HT-29 (cell line): ENCODE measurements at regions not wholly inside any gene's neighbourhood (a gene's known extent, or its start where the extent isn't known, plus 50 kb on each side); places are given as distances from the start of the nearest gene placed in this dataset.
"Not testable (repeated sequence)": the region's sequence is repeated elsewhere in the genome, so short reads cannot be mapped to it uniquely, and the experiment has no call there.

ENCODE experiments used
- DNase-seq: peaks from one replicate; pipeline ENCODE4 v3.0.0-alpha.2; 2015; ENCODE audit warnings: low spot score

DNA sequence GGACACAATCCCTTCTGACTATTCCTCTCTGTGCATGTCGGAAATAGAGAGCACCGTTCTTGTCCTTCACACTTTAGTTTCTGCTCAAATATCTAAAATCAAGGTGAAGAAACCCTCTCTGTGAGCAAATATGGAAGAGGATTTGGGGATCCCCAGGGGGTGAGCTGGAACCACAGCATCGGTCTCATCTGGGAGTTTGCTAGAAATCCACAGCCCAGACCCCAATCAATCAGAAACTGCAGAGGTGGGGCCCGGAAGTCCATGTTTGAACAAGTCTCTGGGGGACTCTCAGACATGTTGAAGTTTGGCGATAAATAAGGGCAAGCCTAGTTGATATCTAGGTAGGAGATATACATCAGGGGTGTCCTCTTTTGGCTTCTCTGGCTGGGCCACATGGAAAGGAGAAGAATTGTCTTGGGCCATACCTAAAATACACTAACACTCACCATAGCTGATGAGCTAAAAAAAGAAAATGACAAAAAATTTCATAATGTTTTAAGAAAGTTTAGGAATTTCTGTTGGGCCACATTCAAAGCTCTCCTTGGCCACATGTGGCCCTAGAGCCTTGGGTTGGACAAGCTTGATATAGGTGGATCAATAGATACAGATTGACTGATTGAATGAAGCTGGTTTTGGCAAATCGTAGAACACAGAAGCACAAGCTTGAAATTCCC, 168.0 kb upstream of the FOXF1 start:
- DNase-seq = no peak

DNA sequence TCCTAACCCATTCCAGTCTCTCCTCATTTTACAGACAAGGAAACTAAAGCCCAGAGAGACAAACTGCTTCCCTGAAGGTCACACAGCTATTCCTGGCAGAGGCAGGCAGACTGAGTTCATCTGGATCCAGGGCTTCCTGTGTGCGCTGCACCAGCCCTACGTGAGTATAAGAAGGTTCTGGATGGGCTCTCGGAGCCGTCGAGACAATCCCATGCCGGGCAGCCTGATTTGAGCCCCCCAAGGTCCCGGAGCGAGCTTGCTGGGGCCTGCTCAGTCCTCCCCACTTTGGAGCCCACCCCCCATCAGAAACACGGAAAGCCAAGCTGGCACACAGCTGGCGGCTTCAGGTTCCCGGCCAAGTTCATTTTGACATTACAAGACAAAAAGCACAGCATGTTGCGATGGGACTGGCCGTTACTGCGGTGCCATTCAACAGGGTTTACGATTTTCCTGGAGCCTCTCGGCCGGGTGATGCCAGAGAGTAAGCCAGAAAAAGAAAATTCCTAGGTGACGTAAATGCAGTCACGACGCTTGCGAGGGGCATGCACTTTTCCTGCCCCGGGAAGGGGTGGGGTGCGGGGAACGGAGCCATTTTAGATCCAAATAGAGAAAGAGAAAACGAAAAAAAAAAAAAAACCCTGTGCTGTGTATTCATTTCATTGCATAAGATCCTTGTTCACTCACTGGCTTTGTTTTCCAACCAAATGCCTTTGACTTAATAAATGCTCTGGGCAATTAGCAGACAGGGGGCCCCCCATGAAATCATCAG, 167.1 kb upstream of the FOXF1 start:
- DNase-seq = no peak

DNA sequence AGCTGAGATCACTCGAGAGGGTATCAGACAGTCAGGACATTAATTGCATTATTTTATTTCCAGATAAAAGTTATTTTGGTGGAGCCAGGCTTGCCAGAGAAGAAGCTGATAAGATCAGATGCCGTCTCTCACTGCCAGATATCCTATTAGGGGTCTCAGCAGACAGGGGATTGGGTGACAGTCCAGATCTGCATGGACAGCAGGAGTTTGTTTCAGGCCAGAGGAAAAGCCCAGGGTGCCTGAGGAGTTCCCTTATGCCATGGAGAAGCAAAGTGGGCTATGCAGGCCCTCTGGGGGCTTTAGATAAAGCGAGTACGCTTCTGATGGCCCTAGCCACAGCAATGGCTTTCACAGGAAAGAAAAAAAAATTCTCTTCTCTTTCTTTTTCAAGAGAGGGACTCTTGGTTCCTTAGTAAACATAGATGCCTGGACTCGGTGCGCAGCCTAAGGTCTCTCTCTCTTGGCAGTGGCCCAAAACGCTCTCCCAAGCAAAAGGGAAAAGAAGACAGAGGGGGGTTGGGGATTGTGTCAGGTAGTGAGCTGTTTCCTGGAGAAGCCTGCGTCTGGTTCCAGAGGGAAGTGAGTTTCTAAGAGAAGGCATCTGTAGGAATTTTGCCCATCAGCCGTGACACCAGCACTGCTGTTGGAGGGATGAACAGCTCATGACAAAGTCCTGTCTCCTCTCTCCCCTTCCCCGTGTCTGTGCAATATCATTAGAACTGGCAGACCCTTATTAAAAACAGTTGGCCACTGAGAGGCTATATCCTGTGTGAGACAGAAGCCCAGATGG, 166.3 kb upstream of the FOXF1 start:
- DNase-seq = no peak

DNA sequence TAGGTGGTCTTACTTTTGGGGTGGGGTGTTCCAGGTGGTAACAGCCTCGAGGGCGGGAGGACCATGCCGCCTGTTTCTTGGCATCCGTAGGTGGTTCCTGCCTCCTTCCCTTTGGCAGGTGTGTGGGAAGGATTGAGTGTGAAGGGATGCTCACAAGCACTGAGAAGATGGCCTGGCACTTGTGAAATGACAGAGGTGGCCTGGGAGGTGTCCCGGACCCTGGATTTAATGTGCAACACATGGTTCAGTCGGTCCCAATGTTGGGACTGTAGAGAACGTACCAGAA, 165.8 kb upstream of the FOXF1 start:
- DNase-seq = no peak

DNA sequence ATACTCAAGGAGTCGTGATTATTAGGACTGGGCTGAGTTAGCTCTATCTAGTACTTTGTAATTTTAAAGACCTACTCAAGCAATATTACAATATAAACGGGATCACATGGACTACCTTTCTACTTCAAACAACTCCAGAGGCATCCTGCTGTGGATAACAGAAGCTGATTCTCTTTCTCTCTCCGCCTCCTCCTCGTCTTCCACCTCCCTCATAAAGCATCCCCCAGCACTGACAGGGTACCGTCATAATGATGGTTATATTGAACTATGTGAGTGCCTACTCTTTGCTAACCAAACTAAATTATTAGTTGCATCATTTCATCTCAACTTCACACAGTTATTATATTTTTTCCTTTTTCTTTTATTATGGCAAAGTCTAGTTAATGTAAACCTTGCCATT, 165.4 kb upstream of the FOXF1 start:
- no peak for DNase-seq

DNA sequence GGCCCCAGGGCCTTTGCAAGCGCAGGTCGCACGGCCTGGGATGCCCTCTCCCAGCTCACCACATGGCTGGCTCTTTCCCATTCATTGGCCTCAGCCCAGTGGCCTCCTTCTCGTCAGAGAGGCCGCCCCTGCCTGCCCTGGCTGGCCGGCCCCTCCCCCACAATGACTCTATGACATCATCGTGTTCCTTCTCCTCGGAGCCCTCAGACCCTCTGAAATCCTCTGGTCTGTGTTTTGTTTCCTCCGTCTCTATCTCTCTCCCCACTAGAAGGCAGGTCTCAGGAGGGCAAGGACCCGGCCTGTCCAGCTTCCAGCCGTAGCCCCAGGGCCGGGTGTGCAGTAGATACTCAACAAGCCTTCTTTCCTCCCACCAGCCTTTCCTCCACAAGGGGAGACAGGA, 164.8 kb upstream of the FOXF1 start:
- DNase-seq = no peak

DNA sequence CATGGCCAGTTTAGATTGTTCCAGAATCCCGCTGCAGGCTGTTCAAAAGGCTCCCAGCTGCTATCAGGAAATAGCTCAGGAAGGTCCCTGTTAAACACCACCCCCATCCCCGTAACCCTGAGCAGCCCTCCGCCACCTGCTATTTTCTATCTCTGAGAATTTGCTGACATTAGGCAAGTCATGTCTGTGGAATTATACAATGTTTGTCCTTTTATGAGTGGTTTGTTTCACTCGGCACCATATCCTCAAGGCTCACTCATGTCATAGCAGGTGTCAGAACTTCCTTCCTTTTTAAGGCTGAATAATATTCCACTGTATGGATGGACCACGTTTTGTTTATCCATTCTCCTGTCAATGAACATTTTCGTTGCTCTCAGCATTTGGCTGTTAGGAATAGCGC, 164.3 kb upstream of the FOXF1 start:
- DNase-seq = no peak

DNA sequence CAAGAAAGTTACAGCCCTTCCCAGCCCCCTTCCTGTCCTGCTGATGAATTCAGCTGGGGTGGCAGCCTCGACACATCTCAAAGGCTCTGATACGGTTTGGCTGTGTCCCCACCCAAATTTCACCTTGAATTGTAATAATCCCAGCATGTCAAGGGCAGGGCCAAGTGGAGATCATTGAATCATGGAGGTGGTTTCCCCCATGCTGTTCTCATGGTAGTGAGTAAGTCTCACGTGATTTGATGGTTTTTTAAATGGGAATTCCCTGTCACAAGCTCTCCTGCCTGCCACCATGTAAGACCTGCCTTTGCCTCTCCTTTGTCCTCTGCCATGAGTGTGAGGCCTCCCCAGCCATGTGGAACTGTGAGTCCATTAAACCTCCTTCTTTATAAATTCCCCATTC, 163.2 kb upstream of the FOXF1 start:
- no peak for DNase-seq

DNA sequence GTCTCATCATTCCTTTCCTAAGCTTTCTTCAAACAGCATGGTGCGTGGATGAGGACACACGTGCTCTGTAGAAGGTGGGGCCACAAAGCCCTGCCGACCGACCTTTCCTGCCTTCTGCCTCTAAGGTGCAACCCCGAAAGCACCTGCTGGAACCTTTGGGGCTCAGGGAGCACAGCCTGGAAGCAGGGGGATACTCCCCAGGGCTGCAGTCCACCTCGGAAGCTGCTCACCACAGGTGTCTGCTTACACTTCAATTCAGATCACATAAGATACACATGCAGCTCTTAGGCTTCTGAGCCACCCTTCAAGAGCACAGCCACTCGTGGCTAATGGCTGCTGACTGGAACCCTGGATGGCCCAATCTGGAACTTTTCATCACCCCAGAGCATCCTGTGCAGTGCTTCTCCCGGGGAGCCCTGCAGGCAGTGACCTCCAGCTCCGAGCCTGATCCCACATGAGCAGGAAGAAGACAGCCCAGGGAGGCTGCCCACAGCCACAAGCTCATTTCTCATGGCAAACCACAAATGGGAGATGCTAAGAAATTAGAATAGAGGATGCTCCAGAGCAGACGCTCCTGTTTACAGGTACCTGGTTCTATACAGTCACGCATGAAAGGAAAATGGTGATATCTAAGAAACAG, 162.3 kb upstream of the FOXF1 start:
- DNase-seq = no peak

DNA sequence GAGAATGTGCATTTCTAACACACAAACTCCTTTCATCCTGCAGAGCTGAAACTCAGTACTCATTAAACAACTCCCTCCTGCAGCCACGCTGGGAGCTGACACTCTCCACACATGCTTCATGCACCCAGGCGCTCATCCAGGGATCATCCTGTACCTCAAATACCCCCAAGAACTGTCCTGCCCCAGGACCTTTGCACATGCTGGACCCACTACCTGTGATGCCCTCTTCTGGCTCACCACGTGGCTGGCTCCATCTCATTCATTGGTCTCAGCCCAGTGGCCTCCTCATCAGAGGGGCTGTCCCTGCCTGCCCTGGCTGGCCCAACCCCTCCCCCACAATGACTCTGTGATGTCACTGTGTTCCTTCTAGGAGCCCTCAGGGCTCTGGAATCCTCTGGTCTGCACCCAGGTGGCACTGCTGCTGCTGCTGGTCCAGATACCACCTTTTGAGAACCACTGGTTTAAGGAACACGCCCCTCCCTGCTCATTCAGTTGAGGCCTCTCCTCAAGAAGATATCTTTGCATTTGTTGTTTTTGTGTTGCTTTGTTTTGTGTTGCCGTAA, 160.9 kb upstream of the FOXF1 start:
- no peak for DNase-seq

DNA sequence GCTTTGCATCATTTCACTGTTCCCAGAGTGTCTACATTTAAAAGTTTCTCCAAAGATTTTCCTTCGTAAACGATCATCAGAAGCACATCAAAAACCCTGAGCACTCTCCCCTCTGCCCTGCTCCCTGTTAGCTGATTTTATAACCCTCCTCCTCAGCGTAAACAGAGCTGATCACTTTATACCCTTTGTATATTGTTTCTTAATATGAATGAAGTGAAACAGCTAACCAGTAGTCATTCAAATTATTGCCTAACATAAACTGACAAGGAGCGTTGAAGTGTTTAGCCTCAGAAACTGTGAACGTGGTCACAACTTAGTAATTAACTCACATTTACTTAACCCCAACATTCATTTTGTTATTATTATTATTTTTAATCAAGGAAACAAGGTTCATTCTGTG, 160.0 kb upstream of the FOXF1 start:
- DNase-seq = no peak

DNA sequence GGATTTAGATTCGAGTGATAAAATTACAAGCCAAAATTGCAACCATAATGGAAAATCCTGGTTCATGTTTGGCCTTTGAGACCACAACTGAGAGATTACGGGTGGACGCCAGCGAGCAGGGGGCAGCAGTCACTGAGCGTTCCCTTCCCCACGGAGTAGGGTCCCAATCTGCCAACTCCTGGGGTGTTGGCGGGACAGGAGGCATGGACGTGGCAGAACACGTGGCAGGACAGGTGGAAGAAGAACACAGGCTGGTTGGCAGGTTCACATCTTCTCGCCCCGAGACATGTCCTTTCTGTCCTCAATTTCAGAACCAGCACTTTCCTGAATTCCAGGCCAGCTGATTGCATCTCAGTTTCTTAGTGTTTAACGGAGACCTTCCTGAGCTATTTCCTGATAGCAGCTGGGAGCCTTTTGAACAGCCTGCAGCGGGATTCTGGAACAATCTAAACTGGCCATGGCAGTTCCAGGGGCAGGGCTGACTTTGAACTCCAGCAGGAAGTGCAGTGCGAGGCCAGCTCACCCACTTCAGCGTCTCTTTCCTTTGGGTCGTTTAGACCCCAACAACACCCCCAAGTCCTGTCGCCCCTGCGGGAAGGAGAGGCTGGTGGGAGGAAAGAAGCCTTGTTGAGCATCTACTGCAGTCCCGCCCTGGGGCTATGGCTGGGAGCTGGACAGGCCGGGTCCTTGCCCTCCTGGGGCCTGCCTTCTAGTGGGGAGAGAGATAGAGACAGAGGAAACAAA, 159.1 kb upstream of the FOXF1 start:
- DNase-seq = no peak

DNA sequence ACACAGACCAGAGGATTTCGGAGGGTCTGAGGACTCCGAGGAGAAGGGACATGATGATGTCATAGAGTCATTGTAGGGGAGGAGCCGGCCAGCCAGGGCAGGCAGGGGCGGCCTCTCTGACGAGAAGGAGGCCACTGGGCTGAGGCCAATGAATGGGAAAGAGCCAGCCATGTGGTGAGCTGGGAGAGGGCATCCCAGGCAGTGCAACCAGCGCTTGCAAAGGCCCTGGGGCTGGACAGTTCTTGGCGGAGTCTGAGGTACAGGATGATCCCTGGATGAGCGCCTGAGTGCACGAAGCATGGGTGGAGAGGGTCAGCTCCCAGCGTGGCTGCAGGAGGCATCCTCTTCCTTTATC, 158.6 kb upstream of the FOXF1 start:
- DNase-seq = not testable (repeated sequence)

DNA sequence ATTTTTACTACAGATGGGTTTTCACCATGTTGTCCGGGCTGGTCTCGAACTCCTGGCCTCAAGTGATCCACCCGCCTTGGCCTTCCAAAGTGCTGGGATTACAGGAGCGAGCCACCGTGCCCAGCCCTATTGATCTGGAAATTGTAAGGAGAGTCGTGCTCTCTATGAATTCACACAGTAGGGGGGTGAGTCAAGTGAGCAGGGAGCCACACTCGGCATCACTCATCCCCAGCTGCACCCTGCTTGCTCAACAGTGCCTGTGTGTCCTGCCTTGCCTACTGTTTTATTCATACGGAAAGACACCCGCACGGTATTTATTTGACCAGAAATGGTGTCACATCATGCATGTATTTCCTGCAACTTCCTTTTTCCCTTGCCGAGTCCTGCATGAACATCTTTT, 157.2 kb upstream of the FOXF1 start:
- DNase-seq = no peak

DNA sequence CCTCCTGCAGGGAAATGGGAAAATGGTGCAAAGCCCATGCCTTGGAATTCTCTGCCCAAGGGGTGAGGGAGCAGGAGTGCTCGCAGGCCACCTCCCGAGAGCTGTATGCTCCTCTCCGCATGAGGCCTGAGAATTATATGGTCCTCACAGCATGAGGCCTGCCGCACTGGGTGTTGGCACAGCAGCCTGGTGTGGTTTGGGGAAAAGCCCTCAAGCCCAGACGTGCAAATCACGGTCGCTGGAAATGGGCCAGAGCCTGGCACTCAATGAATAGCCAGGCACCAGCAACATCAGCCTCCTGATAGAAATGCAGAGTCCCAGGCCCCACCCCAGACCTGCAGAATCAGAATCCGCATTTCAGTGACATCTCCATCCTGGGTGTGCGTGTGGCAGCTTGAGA, 156.4 kb upstream of the FOXF1 start:
- DNase-seq = no peak

DNA sequence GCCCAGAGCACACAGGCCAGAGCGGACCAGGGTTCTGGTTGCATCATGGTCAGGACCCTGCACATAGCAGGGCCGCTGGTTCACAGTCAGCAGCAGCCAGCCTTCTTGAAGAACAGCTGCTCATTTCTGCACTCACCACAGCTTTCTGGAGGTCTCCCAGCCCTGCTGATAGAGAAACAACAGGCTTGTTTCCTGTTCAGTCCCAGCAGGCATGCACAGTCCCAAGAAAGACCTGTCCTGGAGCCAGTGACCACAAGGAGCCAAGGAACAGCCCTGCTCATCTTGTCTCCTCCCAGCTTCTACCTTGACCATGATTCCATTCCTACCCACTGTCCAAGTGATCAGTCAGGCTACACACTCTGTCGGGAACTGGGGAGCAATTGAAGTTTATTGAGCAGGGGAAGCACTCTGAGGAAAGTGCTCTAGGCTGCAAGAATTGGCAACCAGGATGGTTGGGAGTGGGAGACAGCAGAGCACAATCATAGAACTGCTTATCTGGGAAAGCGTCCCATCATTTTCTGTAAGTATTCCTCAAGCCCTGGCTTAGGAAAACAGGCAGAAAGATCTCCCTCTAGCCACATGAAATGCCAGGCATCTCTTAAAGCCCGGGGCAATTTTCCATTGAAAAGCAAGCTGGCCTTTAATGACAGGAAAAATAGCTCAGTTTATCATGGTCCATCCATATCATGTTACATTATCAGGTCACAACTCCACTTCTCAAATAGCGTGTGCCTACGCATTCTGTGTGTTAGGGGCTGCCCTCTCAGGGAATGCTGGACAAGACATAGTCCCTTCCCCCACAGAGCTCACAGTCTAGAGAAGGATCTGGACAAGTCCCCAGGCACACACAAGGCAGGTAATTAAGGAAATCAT, 155.4 kb upstream of the FOXF1 start:
- no peak for DNase-seq

DNA sequence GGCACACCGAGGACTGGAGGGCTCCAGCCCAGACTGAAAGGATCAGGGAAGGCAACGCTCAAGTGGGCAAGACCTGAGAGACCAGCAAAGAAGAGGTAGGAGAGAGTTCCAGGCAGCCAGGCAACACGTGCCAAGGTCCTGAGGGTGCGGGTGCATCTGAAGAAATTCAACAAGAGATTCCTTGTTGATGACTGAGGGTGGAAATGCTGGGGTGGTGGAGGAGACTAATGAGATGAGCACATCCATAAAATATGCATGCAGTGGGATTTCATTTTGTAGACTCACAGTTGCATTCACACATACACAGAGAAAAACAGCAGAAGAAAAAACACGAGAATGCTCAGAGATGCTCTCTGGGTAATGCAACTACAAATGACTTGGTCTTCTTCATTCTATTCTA, 154.8 kb upstream of the FOXF1 start:
- no peak for DNase-seq

DNA sequence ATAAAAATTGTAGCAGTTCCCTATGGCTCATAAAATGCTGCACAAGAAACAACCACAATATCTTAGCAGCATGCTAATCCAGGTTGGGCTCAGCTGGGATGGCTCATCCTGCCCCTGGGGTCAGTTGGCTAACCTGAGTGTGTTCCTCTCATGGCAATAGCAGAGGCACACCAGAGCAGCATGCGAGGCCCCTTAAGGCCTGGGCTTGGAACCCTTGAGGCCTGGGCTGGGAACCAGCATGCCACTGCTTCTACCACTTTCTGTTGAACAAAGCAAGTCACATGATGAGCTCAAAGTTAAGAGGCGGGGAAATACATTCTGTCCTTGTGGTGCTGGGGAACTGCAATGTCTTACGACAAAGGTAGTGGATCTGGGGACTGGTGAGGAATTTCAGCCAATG, 154.4 kb upstream of the FOXF1 start:
- DNase-seq = no peak

DNA sequence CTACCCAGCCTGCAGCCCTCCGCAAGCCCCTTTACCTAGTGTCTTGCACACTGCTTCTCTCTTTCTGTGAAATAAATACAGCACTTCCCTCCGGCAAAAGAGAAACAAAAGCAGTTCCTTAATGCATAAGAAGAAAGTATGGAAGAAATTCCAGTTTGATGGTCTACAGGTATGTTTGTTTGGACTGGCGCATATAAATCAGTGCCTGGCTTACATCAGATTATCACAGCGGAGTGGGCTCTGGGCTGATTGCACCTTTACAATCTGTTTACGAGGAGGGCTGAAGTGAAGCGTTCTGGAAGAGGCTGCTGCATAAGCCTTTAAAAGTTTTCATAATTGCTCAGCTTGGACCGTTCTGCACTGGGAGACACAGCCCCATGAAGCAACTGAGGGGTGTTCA, 153.5 kb upstream of the FOXF1 start:
- no peak for DNase-seq

DNA sequence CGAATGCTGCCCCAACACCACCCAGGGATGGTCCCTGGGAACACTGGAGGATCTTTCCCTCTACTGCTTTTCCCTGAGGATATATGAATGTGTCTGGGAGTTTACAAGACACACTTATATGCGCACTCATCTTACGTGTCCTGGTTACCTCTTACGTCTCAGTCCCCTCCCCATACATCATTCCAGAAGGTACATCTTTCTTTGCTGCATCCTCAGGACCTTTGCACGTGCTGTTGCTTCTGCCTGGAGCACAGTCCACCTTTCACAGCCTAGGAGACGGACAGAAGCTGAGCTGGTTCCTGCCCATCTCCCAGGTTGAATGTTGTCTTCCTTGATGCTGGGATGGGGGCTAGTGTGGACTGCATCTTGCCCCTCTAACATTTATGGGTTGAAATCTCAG, 153.0 kb upstream of the FOXF1 start:
- DNase-seq = no peak

DNA sequence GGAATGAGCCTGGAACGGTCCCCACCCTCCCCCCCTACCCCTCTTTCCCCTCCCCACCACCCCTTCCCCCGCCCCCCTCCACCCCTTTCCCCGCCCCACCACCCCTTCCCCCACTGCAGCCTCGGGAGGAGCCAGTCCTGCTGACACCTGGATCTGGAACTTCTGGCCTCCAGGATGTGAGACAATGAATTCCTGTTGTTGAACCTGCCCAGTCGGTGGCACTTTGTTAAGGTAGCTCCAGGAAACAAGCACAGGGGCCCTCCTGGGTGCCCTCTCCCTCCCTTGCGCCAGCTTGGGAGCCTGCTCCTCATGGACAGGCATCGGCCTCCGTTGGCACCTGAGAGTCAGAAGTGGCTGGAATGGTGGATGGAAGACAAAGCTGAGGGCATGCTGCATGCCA, 152.4 kb upstream of the FOXF1 start:
- no peak for DNase-seq
